ENCODE measurements at regions not wholly inside any gene's neighbourhood (a gene's known extent, or its start where the extent isn't known, plus 50 kb on each side); places are given as distances from the start of the nearest gene placed in this dataset.
A peak's percentile ranks its signal among the peaks of the same experiment; 100 is the strongest.
"Not testable (repeated sequence)": the region's sequence is repeated elsewhere in the genome, so short reads cannot be mapped to it uniquely, and the experiment has no call there.

DNA sequence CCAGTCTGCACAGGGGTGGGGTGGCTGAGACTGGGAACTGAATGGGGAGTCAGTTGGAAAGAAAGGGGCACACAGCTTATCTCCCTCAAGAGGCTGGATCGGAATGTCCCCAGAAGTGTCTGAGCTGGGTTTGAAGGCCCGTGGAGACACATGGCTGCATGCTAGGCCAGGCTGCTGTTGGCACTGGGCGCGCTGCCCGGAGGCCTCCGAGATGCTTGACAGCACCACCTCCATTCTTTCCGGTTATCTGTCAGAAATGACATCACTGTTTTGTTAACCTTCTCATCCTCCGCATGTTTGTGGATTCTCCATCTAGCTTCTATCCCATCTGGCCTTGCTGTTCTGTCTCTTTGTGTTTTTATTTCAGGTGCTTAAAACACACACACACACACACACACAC is 85.5 kb downstream of the APIP start:
- H3K9me3 ChIP-seq (ENCODE audit: control insufficient read depth, low read length), result no peaks in the 10 kb centered on the region
- no peak overlapping the region for H3K9ac ChIP-seq (ENCODE audit: low read length)
- peaks cover 14% of the 10 kb centered on the region for H3K4me1 ChIP-seq (ENCODE audit: control insufficient read depth, insufficient read depth, low read length)
- H3K36me3 ChIP-seq (ENCODE audit: control insufficient read depth, insufficient read depth, low read length, severe bottlenecking), result no peaks in the 10 kb centered on the region
- peaks cover 2% of the 10 kb centered on the region for H3K27me3 ChIP-seq (replicated peaks; ENCODE audit: control insufficient read depth, insufficient read depth, low read length)
- DNase-seq (ENCODE audit: low read depth), result no peak
- no peak overlapping the region for H3K4me3 ChIP-seq (ENCODE audit: low read length)

DNA sequence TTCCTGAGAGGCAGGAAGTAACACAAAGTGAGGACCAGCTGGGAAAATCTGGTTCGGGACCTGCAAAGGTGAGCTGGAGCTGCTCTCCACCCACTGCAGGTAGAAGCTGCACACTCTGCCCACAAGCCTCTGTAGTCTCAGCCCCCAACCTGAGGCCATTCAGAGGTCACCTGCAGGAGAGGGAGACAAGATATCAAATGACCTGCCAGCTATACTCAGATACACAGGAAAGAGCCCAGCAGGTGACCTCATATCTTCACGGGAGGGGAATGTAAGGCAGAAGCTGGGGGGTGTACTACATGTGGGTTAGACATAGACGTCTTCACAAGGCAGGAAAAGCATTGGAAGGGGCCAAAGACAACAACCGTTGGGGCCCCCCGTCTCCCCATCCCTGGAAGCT is 86.1 kb downstream of the APIP start:
- Histone ChIP-seq H3K9ac (ENCODE audit: low read length) (no peak overlapping the region), H3K4me1 (ENCODE audit: control insufficient read depth, insufficient read depth, low read length) (peaks cover 14% of the 10 kb centered on the region), H3K4me3 (ENCODE audit: low read length) (no peak overlapping the region), H3K27me3 (replicated peaks; ENCODE audit: control insufficient read depth, insufficient read depth, low read length) (peaks cover 7% of the 10 kb centered on the region), H3K36me3 (ENCODE audit: control insufficient read depth, insufficient read depth, low read length, severe bottlenecking) (no peaks in the 10 kb centered on the region), H3K9me3 (ENCODE audit: control insufficient read depth, low read length) (no peaks in the 10 kb centered on the region)
- DNase-seq (ENCODE audit: low read depth), result no peak

DNA sequence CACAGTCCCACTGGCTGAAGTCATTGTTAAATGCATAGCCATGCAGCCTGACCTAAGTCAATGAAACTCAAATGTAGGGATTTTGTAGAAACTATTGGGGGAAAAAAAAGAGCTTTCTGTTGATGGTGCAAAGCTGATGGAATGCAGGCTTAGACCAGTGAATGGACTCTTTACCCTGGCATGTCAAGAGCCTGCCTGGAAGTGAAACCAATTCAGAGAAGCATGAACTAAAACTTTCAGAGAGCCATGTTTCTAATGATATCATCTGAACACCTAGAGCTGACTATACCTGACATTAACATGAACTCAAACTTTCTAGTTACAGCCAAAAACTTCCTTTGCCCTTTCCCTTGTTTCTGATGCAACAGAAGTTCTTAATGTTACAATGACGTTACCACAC is 89.0 kb downstream of the APIP start:
- DNase-seq (ENCODE audit: low read depth), result peak; percentile 16
- H3K27me3 ChIP-seq (replicated peaks; ENCODE audit: control insufficient read depth, insufficient read depth, low read length), result peaks cover 15% of the 10 kb centered on the region

DNA sequence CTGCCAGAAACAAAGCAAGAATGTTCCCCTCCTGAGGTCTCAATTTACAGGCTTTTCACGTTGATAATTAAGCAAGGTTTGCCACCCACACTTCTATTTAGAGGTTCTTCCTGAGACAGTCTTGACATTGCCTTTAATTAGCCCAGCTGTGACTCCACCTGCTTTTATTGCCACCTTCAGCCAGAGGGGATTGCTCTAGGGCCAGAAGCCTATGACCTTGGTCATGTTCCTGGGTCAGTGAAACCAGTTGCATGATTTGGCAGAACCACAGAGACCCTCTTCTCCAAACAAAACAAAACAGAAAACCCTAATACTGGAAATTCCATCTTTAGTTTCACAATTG is 89.8 kb downstream of the APIP start:
- DNase-seq (ENCODE audit: low read depth), result no peak

More for the DNA sequence above, 89.0 kb downstream of the APIP start:
- Histone ChIP-seq H3K9ac (ENCODE audit: low read length) (no peak overlapping the region), H3K4me1 (ENCODE audit: control insufficient read depth, insufficient read depth, low read length) (peaks cover 33% of the 10 kb centered on the region), H3K4me3 (ENCODE audit: low read length) (no peak overlapping the region), H3K9me3 (ENCODE audit: control insufficient read depth, low read length) (no peaks in the 10 kb centered on the region), H3K36me3 (ENCODE audit: control insufficient read depth, insufficient read depth, low read length, severe bottlenecking) (no peaks in the 10 kb centered on the region)

DNA sequence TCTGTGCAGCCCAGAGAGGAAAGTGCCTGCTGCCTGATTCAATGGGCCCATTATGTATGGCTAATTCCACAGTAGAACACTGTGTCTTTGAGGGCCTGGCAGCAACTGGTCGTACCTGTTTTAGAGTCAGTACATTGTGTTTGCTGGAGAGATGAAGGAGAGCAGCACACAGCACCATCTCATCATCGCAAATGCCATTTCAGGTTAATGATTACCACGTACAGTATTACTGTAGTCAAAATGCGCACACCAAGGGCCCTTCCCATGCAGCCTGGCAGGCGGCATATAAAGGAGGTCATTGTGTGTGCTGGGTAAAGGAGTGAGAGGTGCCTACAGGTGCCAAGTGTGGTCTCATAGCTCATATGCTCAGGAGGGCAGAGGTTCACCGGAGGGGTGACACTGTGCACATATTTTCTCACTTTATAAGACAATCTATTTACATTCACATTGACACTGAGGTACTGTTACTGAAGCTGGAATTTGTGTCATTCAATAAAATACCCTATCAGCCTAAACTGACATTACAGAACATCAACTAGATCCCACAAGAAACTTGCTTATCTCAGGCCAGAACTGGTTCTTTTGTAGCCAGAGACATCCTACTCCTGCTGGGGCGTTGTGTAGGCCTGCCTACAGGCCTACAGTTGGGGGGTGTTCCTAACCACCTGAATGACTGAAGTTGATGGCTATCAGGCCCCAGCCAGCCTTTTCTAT is 90.4 kb downstream of the APIP start:
- Histone ChIP-seq H3K9me3 (ENCODE audit: control insufficient read depth, low read length) (no peaks in the 10 kb centered on the region), H3K4me1 (ENCODE audit: control insufficient read depth, insufficient read depth, low read length) (peaks cover 34% of the 10 kb centered on the region), H3K27me3 (replicated peaks; ENCODE audit: control insufficient read depth, insufficient read depth, low read length) (peaks cover 15% of the 10 kb centered on the region), H3K36me3 (ENCODE audit: control insufficient read depth, insufficient read depth, low read length, severe bottlenecking) (no peaks in the 10 kb centered on the region), H3K9ac (ENCODE audit: low read length) (no peak overlapping the region), H3K4me3 (ENCODE audit: low read length) (no peak overlapping the region)
- DNase-seq (ENCODE audit: low read depth), result no peak

More for the DNA sequence above, 89.8 kb downstream of the APIP start:
- Histone ChIP-seq H3K36me3 (ENCODE audit: control insufficient read depth, insufficient read depth, low read length, severe bottlenecking) (no peaks in the 10 kb centered on the region), H3K4me3 (ENCODE audit: low read length) (no peak overlapping the region), H3K4me1 (ENCODE audit: control insufficient read depth, insufficient read depth, low read length) (peaks cover 34% of the 10 kb centered on the region), H3K27me3 (replicated peaks; ENCODE audit: control insufficient read depth, insufficient read depth, low read length) (peaks cover 15% of the 10 kb centered on the region), H3K9ac (ENCODE audit: low read length) (no peak overlapping the region), H3K9me3 (ENCODE audit: control insufficient read depth, low read length) (no peaks in the 10 kb centered on the region)

DNA sequence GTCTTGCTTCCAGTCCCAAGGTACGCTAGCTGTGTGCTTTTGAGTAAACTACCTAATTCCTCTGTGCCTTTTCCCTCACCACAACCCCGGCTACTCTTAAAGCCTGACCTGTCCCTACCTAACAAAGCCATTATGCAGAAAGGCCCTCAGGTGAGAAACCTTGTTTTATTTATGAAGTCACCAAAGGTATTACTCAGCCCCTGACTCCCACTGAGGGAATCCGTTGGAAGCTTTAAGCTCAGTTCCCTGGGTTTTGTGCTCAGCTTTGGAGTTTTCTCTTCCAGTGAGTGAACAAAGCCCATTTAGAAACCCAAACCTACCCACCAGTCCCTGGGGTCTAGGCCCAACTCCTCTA is 90.9 kb downstream of the APIP start:
- Histone ChIP-seq H3K9me3 (ENCODE audit: control insufficient read depth, low read length) (no peaks in the 10 kb centered on the region), H3K9ac (ENCODE audit: low read length) (no peak overlapping the region), H3K4me1 (ENCODE audit: control insufficient read depth, insufficient read depth, low read length) (peaks cover 34% of the 10 kb centered on the region), H3K4me3 (ENCODE audit: low read length) (no peak overlapping the region), H3K36me3 (ENCODE audit: control insufficient read depth, insufficient read depth, low read length, severe bottlenecking) (no peaks in the 10 kb centered on the region), H3K27me3 (replicated peaks; ENCODE audit: control insufficient read depth, insufficient read depth, low read length) (peaks cover 17% of the 10 kb centered on the region)
- DNase-seq (ENCODE audit: low read depth), result no peak

DNA sequence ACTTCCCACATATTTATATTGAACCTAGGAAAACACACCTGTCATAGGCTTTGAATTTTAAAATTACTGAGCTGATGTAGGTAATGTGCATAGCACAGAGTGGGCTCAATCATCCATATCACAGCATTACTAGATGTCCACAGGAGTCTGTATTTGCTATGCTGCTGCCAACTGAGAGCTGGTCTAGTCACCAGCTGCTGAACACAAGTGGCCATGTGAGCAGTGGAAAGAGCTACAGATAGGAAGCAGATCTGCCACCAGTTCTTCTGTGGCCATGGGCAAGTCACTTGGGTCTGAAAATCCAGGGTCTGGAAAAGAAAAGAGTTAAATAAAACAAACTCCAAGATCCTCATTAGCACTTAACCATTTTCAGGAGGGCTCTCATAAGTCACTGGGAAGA is 91.8 kb downstream of the APIP start:
- DNase-seq (ENCODE audit: low read depth), result no peak

DNA sequence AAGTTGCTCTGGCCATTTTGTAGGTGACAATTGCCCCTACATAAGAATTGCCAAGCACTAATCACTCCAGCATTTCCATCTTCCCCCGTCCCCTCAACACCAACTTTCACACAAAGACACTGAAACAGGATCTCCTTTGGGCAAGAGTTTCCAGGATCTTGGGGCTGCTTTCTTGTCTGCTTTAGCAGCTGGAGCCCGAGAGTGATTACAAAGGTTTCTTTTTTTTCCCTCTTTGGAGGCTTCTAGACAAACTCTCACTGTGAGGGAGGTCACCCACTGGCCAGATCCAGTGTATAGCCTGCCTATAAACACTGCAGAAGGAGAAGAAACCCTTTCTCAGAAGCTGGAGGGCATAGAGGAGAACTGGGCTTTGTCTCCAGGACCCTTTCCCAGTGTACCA is 92.5 kb downstream of the APIP start:
- Histone ChIP-seq H3K27me3 (replicated peaks; ENCODE audit: control insufficient read depth, insufficient read depth, low read length) (peaks cover 30% of the 10 kb centered on the region), H3K4me1 (ENCODE audit: control insufficient read depth, insufficient read depth, low read length) (peaks cover 34% of the 10 kb centered on the region), H3K9me3 (ENCODE audit: control insufficient read depth, low read length) (peaks cover 3% of the 10 kb centered on the region), H3K9ac (ENCODE audit: low read length) (no peak overlapping the region), H3K4me3 (ENCODE audit: low read length) (no peak overlapping the region), H3K36me3 (ENCODE audit: control insufficient read depth, insufficient read depth, low read length, severe bottlenecking) (no peaks in the 10 kb centered on the region)
- no peak for DNase-seq (ENCODE audit: low read depth)

More for the DNA sequence above, 91.8 kb downstream of the APIP start:
- Histone ChIP-seq H3K4me1 (ENCODE audit: control insufficient read depth, insufficient read depth, low read length) (peaks cover 34% of the 10 kb centered on the region), H3K36me3 (ENCODE audit: control insufficient read depth, insufficient read depth, low read length, severe bottlenecking) (no peaks in the 10 kb centered on the region), H3K9me3 (ENCODE audit: control insufficient read depth, low read length) (peaks cover 3% of the 10 kb centered on the region), H3K9ac (ENCODE audit: low read length) (no peak overlapping the region), H3K27me3 (replicated peaks; ENCODE audit: control insufficient read depth, insufficient read depth, low read length) (peaks cover 23% of the 10 kb centered on the region), H3K4me3 (ENCODE audit: low read length) (no peak overlapping the region)

DNA sequence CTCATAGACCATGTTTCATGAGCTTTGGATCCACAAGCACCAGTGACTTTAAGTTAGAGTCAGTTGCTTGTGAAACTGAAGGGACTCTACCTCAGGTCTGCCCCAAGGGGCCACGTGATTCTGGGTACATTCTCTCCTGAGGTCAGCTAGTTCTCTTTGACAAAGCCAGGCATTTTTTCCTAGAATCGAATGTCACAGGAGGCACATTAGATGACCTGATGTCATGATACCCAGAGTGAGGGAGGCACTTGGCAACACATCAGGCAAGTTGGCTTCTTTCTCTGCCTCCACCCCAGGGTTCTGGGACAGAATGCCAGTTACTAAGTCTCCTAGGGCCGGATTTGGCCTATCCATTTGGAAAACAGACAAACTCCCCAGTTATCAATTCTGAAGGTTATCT is 93.0 kb downstream of the APIP start:
- H3K27me3 ChIP-seq (replicated peaks; ENCODE audit: control insufficient read depth, insufficient read depth, low read length), result peaks cover 34% of the 10 kb centered on the region
- peaks cover 3% of the 10 kb centered on the region for H3K9me3 ChIP-seq (ENCODE audit: control insufficient read depth, low read length)
- no peak overlapping the region for H3K9ac ChIP-seq (ENCODE audit: low read length)
- peaks cover 34% of the 10 kb centered on the region for H3K4me1 ChIP-seq (ENCODE audit: control insufficient read depth, insufficient read depth, low read length)
- H3K36me3 ChIP-seq (ENCODE audit: control insufficient read depth, insufficient read depth, low read length, severe bottlenecking), result no peaks in the 10 kb centered on the region
- DNase-seq (ENCODE audit: low read depth), result no peak
- no peak overlapping the region for H3K4me3 ChIP-seq (ENCODE audit: low read length)

DNA sequence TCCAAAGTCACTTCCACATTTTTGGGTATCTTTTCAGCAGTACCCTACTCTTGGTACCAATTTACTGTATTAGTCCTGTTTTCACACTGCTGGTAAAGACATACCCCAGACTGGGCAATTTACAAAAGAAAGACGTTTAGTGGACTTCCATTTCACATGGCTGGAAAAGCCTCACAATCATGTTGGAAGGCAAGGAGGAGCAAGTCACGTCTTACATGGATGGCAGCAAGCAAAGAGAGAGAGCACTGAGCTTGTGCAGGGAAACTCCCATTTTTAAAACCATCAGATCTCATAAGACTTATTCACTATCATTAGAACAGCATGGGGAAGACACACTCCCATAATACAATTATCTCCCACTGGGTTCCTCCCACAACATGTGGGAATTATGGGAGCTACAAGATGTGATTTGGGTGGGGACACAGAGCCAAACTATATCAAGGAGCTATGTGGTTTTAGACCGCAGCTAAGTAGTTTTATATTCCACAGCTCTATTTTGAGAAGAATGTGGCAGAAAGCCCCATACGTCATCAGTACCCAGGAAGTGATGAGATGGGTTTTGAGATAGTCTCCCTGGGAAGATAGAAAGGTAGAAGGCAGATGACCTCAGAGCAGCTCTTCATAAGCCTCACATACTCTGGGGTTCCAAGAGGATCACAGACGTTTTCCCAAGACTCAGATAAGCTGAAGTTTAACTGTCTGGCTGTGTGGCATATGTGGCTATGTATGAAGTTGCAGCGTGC is 96.3 kb downstream of the APIP start:
- Histone ChIP-seq H3K9ac (ENCODE audit: low read length) (no peak overlapping the region), H3K36me3 (ENCODE audit: control insufficient read depth, insufficient read depth, low read length, severe bottlenecking) (no peaks in the 10 kb centered on the region), H3K9me3 (ENCODE audit: control insufficient read depth, low read length) (peaks cover 3% of the 10 kb centered on the region), H3K27me3 (replicated peaks; ENCODE audit: control insufficient read depth, insufficient read depth, low read length) (peaks cover 28% of the 10 kb centered on the region), H3K4me1 (ENCODE audit: control insufficient read depth, insufficient read depth, low read length) (peaks cover 20% of the 10 kb centered on the region), H3K4me3 (ENCODE audit: low read length) (no peak overlapping the region)
- DNase-seq (ENCODE audit: low read depth), result no peak

DNA sequence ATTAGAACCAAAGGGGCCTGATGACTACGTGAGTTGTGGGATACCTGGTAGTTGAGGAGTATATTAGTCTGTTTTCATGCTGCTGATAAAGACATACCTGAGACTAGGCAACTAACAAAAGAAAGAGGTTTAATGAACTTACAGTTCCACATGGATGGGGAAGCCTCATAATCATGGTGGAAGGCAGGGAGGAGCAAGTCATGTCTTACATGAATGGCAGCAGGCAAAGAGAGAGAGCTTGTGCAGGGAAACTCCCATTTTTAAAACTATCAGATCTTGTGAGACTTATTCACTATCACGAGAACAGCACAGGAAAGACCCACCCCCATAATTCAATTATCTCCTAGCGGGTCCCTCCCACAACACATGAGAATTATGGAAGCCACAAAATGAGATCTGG is 98.4 kb downstream of the APIP start:
- not testable (repeated sequence) for H3K36me3 ChIP-seq (ENCODE audit: control insufficient read depth, insufficient read depth, low read length, severe bottlenecking); H3K4me3 ChIP-seq (ENCODE audit: low read length); DNase-seq (ENCODE audit: low read depth); H3K4me1 ChIP-seq (ENCODE audit: control insufficient read depth, insufficient read depth, low read length); H3K9ac ChIP-seq (ENCODE audit: low read length)
- Histone ChIP-seq H3K9me3 (ENCODE audit: control insufficient read depth, low read length) (peaks cover 11% of the 10 kb centered on the region), H3K27me3 (replicated peaks; ENCODE audit: control insufficient read depth, insufficient read depth, low read length) (peaks cover 21% of the 10 kb centered on the region)
